Peyer's patch (tissue), 4 donors: ENCODE measurements at regions not wholly inside any gene's neighbourhood (a gene's known extent, or its start where the extent isn't known, plus 50 kb on each side); places are given as distances from the start of the nearest gene placed in this dataset.

Experiments
- CTCF ChIP-seq, 6 experiments: fragments of 450-650 bp in 4 of 6; fragments of 200-600 bp in 2 of 6; sonication (generic) in 1 of 6; IDR thresholded peaks; one replicate each; pipeline ENCODE4 v1.5.1; 2017 to 2019; ENCODE audit warnings: antibody characterized with exemption in 6 of 6, mild to moderate bottlenecking in 3 of 6, moderate library complexity in 1 of 6
- POLR2A ChIP-seq, 2 donors: fragments of 450-650 bp; IDR thresholded peaks; one replicate each; pipeline ENCODE4 v1.5.1; 2017; ENCODE audit warnings: antibody characterized with exemption in 2 of 2, mild to moderate bottlenecking in 2 of 2, moderate library complexity in 2 of 2

GRCh38 chr7:119571666-119572065, 701.3 kb upstream of the KCND2 start:
- TF ChIP-seq CTCF (IDR thresholded peaks at IDR 0.05): no peak
- TF ChIP-seq POLR2A (IDR thresholded peaks at IDR 0.05): no peak
